Stimulated activated CD8-positive, alpha-beta memory T cell treated with anti-CD3 and anti-CD28 coated beads, Interleukin-4, amount 100 ng/mL, for 48 hours (primary cell): ENCODE measurements at regions not wholly inside any gene's neighbourhood (a gene's known extent, or its start where the extent isn't known, plus 50 kb on each side); places are given as distances from the start of the nearest gene placed in this dataset.
"Not testable (repeated sequence)": the region's sequence is repeated elsewhere in the genome, so short reads cannot be mapped to it uniquely, and the experiment has no call there.

Experiments used
- DNase-seq: peaks from one replicate; pipeline ENCODE4 v3.0.0-alpha.2; 2020

- DNase-seq, result no peak
Observed at GRCh38 chr3:75248974-75249373, 415.2 kb upstream of the FRG2C start.

GRCh38 chr3:75254685-75255084 lies 409.4 kb upstream of the FRG2C start:
- no peak for DNase-seq

GRCh38 chr3:75258825-75259683 lies 405.1 kb upstream of the FRG2C start:
- not testable (repeated sequence) for DNase-seq

- not testable (repeated sequence) for DNase-seq
Observed at GRCh38 chr3:75260975-75261374, 403.2 kb upstream of the FRG2C start.

GRCh38 chr3:75262661-75263060 lies 401.5 kb upstream of the FRG2C start:
- no peak for DNase-seq

GRCh38 chr3:75265897-75266296 lies 398.2 kb upstream of the FRG2C start:
- no peak for DNase-seq

- not testable (repeated sequence) for DNase-seq
Observed at GRCh38 chr3:75268576-75268975, 395.6 kb upstream of the FRG2C start.

GRCh38 chr3:75272237-75272636 lies 391.9 kb upstream of the FRG2C start:
- DNase-seq, result not testable (repeated sequence)

- no peak for DNase-seq
Observed at GRCh38 chr3:75272691-75273090, 391.4 kb upstream of the FRG2C start.

- DNase-seq, result not testable (repeated sequence)
Observed at GRCh38 chr3:75285531-75286148, 378.5 kb upstream of the FRG2C start.

- DNase-seq, result not testable (repeated sequence)
Observed at GRCh38 chr3:75288972-75289574, 375.1 kb upstream of the FRG2C start.

GRCh38 chr3:75294124-75294523 lies 370.0 kb upstream of the FRG2C start:
- DNase-seq, result no peak

GRCh38 chr3:75295013-75295412 lies 369.1 kb upstream of the FRG2C start:
- DNase-seq, result no peak

- DNase-seq, result no peak
Observed at GRCh38 chr3:75296858-75297257, 367.3 kb upstream of the FRG2C start.

- DNase-seq, result no peak
Observed at GRCh38 chr3:75300606-75301005, 363.5 kb upstream of the FRG2C start.

GRCh38 chr3:75301050-75301449 lies 363.1 kb upstream of the FRG2C start:
- not testable (repeated sequence) for DNase-seq

- no peak for DNase-seq
Observed at GRCh38 chr3:75303741-75304140, 360.4 kb upstream of the FRG2C start.

GRCh38 chr3:75305901-75306300 lies 358.2 kb upstream of the FRG2C start:
- no peak for DNase-seq

GRCh38 chr3:75311306-75311705 lies 352.8 kb upstream of the FRG2C start:
- DNase-seq, result not testable (repeated sequence)

GRCh38 chr3:75312469-75312868 lies 351.7 kb upstream of the FRG2C start:
- DNase-seq, result not testable (repeated sequence)

- not testable (repeated sequence) for DNase-seq
Observed at GRCh38 chr3:75319776-75320175, 344.4 kb upstream of the FRG2C start.

GRCh38 chr3:75320369-75320768 lies 343.8 kb upstream of the FRG2C start:
- no peak for DNase-seq

- no peak for DNase-seq
Observed at GRCh38 chr3:75321060-75321459, 343.1 kb upstream of the FRG2C start.

GRCh38 chr3:75323936-75324335 lies 340.2 kb upstream of the FRG2C start:
- not testable (repeated sequence) for DNase-seq
